Esophagus muscularis mucosa (tissue), 4 donors: ENCODE measurements at regions not wholly inside any gene's neighbourhood (a gene's known extent, or its start where the extent isn't known, plus 50 kb on each side); places are given as distances from the start of the nearest gene placed in this dataset.

Source experiments
- EP300 ChIP-seq: sonication (generic); formaldehyde crosslinking; IDR thresholded peaks from one replicate; pipeline ENCODE4 v1.6.1; 2017; ENCODE audit warnings: antibody characterized with exemption
- POLR2A ChIP-seq: fragments of 450-650 bp; IDR thresholded peaks from one replicate; pipeline ENCODE4 v1.6.1; 2017; ENCODE audit warnings: antibody characterized with exemption, moderate library complexity, mild to moderate bottlenecking, low read depth
- POLR2AphosphoS5 ChIP-seq, 2 donors: sonication (generic); formaldehyde crosslinking; IDR thresholded peaks; one replicate each; pipeline ENCODE4 v1.6.1; 2017; ENCODE audit warnings: antibody characterized with exemption in 2 of 2
- TF ChIP-seq, protein P1 (sequence below), 3 experiments: fragments of 200-600 bp in 2 of 3; fragments of 450-650 bp in 1 of 3; sonication (generic) in 2 of 3; IDR thresholded peaks; one replicate each; pipeline ENCODE4 v1.5.1; 2017 to 2019; ENCODE audit warnings: antibody characterized with exemption in 3 of 3, mild to moderate bottlenecking in 2 of 3, moderate library complexity in 1 of 3

DNA sequence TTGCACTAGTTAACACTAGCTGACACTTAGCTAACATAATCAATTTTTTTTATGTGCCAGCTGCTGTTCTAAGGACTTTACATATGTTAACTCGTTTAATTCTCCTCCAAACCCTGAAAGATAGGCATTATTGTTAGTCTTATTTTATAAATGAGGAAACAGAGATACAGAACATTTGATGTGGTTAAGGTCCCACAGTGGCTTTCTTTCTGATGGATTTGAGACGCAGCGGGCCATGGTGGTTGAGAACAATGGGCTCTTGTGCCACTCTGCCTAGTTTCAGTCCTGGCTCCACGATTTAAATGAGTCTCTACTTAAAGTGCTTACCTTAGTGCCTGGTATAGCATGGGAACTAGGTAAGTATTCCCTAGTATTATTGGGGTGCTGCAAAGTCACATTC lies 201.9 kb upstream of the SPRED2 start:
- TF ChIP-seq, protein P1, sequence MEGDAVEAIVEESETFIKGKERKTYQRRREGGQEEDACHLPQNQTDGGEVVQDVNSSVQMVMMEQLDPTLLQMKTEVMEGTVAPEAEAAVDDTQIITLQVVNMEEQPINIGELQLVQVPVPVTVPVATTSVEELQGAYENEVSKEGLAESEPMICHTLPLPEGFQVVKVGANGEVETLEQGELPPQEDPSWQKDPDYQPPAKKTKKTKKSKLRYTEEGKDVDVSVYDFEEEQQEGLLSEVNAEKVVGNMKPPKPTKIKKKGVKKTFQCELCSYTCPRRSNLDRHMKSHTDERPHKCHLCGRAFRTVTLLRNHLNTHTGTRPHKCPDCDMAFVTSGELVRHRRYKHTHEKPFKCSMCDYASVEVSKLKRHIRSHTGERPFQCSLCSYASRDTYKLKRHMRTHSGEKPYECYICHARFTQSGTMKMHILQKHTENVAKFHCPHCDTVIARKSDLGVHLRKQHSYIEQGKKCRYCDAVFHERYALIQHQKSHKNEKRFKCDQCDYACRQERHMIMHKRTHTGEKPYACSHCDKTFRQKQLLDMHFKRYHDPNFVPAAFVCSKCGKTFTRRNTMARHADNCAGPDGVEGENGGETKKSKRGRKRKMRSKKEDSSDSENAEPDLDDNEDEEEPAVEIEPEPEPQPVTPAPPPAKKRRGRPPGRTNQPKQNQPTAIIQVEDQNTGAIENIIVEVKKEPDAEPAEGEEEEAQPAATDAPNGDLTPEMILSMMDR (IDR thresholded peaks at IDR 0.05) = no peak
- no peak for TF ChIP-seq POLR2A
- TF ChIP-seq EP300 = no peak
- no peak for TF ChIP-seq POLR2AphosphoS5 (IDR thresholded peaks at IDR 0.05)
